HG03469 (cell line): ENCODE measurements at regions not wholly inside any gene's neighbourhood (a gene's known extent, or its start where the extent isn't known, plus 50 kb on each side); places are given as distances from the start of the nearest gene placed in this dataset.
"Not testable (repeated sequence)": the region's sequence is repeated elsewhere in the genome, so short reads cannot be mapped to it uniquely, and the experiment has no call there.

Experiments
- ATAC-seq: cut with Tn5 transposase; IDR thresholded peaks from one replicate; pipeline ENCODE4 v1.9.1; 2021; ENCODE audit warnings: mild to moderate bottlenecking, moderate library complexity, moderate number of reproducible peaks; ENCODE audit not compliant: unreplicated experiment

DNA sequence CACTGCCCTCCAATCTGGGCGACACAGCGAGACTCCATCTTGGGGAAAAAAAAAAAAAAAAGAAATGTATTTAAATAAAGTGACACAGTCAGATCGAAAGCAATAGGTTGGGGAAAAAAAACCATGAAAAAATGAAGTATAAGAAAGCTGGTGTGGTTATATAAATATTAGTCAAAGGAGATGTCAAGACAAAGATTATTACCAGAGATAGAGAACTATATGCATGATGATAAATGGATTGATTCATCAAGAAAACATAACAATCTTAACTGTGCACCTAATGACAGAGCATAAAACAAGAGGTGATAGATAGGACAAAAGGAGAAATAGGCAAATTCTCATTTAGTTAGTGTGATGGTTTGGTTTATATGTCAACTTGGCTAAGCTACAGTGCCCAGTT is 146.9 kb upstream of the AHI1 start:
- ATAC-seq, result no peak

DNA sequence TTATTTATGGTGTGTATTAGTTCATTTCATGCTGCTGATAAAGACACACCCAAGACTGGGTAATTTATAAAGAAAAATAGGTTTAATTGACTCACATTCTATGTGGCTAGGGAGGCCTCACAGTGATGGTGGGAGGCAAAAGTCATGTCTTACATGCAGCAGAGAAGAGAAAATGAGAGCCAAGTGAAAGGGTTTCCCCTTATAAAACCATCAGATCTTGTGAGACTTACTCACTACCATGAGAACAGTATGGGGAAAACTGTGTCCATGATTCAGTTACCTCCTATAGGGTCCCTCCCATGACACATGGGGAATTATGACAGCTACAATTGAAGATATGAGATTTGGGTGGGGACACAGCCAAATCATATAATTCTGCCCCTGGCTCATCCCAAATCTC is 150.0 kb upstream of the AHI1 start:
- ATAC-seq, result no peak

DNA sequence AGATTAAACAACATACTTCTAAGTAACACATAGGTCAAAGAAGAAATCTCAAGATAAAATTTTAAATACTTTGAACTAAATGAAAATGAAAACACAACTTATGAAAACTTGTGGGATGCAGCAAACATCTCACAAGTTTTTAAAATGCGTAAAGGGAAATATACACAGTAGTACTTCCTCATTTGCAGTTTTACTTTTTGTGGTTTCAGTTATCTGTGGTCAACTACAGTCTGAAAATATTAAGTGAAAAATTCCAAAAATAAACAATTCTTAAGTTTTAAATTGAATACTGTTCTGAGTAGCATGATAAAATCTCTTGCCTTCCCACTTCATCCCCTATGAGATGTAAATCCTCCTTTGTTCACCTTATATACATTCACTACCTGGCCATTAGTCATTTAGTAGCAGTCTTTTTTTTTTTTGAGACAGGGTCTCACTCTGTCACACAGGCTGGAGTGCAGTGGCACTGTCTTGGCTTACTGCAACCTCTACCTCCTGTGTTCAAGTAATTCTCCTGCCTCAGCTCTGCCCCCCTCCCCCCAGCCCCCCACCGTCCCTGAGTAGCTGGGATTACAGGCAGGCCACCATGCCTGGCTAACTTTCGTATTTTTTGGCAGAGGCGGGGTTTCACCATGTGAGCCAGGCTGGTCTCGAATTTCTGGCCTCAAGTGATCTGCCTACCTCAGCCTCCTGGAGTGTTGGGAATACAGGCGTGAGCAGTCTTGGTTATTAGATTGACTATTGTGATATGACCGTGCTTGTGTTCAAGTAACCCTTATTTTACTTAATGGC is 154.6 kb upstream of the AHI1 start:
- peak; percentile 95 for ATAC-seq

DNA sequence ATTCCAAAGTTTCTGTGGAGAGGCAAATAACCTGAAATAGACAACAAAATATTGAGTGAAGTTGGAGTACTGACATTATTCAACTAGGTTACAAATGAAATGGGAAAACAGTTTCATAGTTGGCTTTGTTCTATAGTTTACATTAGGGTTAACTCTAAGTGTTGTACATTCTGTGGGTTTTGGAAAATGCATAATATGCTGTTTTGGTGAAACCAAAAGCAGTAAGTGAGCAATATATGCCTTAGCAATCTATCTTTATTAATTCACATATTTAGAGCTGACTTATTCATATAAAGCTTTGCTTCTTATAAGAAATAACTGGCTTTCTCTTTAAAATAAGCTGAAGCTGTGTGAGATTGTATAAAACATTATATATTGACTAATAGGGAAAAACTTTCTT is 157.5 kb upstream of the AHI1 start:
- ATAC-seq, result no peak

DNA sequence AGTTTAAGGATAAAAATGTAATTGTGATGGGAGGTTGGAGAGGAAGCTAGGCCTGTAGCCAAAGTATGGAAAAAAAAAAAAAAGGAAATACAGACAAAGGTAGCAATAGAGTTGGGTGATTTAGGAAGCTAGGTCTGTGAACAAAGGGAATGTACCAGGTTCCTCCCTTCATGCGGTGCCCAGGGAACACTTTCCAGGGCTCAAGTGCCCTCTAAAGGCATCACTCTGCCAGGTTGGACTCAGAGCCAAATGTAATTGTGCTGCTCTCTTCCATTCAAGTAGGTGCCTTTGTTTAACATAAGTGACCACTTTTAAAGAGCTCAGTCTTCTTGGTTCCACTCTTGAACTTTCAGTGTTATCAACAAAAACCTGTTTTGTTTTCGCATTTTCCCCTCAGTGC is 159.7 kb upstream of the AHI1 start:
- no peak for ATAC-seq

DNA sequence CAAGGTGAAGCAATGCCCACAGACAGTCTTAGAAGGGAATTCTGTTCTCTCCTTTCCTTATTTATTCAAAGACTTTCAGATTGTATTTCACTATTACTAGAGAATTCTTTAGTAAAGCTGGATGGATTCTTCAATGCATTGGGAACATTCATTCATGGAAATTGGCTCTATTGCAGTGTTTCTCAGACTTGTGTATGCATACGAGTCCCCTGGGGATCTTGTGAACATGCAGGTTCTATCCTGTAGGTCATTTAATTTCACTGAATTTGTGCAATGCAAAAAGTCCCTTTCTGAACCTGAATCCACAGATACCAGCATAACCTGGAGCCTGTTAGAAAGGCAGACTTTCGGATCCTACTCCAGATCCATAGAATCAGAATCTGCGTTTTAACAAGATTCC is 160.9 kb upstream of the AHI1 start:
- ATAC-seq, result no peak

DNA sequence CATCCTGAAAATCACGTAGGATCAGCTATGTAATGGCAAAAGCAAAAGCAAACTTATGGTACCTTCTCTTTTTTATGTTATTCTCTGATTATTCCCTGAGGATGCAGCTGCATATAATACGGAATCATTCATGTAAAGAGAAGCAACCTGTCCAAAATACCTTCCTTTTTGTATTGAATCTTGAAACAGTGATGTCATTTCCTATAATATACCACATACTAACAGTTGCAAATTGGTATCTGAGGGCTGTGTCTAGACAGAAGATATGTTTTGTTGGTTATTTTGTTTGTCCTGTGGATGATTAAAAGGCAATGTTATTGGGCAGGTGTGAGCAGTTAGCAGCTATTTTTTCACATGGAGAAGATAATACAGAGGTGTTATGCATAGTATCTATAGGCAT is 161.4 kb upstream of the AHI1 start:
- no peak for ATAC-seq

DNA sequence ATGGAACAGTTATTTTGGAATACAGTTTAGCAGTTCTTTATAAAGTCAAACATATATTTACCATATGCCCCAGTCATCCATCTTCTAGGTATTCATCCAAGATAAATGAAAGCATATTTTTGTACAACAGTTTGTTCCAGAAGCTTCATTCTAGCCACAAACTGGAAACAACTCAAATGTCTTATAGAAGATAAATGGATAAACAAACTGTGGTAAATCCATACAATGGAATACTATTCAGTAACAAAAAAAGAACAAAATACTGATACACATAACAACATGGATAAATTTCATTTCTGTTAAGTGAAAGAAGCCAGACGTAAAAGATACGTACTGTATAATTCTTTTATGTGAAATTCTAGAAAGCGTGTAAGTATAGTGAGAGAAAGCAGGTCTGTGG is 167.0 kb upstream of the AHI1 start:
- no peak for ATAC-seq

DNA sequence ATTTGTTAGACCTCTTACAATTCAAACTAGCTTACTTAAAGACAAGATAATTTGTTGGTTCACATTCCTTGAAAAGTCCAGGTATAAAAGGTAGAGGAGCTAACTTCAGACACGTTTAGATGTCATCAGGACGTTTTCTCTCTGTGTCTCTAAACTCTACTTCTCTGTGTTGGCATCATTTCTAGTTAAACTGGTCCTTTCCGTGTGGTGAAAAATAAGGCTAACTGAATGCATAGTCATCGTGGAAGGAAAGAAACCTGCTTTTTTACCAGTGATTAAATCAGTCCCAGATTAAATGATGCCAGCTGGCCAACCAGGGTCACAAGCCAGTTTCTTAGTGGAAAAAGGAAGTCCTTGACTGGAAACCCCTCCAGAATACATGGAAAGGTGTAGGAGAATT is 168.4 kb upstream of the AHI1 start:
- ATAC-seq, result no peak

DNA sequence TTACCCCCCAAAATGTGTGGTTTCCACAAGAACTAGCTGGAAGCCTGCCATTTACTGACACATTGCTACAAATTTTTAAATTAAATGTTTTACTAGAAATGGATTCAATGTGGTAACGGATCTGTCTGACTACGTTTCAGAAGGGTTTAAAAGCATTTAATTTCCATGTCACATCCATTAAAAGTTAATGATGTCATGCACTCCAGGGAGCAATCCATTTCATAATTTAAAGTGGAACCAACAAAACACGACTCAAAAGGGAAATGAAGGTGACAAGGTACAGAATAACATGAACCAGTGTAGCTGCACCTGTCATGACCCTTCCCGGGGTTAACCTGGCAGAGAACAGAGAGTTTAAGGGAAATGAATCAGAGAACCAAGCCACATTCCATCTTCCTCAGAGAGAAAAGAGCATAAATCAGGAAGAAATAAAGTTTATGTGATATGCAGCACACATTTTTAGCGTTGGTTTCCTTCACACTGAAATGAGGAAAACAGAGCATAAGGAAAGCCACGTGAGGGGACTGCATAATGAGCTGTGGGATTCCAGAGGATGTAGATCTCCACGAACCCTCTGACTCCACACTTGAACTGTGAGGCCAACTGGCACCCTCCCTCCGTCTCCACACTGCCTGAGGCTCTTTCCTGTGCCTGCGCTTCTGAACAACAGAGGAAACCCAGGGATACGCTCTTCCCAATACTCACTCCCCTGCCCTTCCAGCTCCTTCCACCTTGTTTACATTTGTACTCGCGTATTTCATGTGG is 170.3 kb upstream of the AHI1 start:
- no peak for ATAC-seq

DNA sequence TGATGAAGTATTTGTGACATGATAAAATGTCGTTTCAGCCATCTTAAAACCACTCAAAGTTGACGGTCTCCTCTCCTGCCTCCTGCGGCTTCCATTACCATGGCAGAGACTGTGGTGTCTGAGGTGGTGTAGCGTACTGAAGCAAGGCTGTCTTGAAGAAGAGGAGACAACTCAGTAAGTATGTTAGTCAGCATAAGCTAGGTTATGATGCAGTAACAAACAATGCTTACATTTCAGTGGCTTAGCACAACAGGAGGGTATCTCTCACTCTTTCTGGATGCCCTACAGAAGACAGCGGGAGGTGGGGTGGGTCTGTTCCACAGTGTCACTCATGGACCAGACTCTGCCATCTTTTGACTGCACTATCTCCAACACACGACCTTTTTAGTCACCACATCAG is 174.7 kb upstream of the AHI1 start:
- ATAC-seq, result no peak

DNA sequence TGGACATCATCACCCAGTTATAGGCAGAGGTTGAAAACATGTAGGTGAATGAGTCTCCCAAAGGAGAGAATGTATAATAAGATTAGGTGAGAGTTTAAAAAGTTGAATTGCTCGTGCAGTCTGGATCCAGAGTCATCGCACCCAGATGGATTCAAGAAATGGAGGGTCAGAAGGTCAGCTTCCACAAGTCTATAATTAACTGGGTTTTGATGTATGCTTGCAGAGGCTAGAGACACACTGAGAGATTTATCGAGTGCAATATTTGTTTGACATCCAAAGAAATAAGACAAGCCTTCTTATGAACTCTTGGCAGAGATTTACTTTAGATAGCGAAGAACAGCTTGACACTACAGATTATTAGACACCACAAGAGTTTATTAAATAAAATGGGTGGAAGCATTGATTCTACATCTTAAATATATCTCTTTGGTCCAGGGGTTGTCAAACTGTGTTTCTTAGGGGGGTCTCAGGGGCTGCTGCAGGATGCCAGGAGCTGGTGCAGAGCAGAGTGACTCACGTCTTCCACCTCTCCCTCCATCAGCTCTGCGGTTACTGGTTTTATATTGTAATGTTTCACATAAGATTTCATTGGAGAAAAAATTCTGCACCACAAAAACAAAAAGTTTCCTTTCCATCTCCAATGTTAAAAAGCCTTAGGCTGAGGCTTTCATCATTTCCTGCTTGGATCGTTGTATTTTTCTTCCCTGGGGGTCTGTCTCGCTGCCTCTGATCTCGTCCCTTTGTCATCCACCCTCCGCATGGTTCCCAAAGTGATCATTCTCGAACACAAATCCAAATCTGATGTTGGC is 176.2 kb upstream of the AHI1 start:
- no peak for ATAC-seq

DNA sequence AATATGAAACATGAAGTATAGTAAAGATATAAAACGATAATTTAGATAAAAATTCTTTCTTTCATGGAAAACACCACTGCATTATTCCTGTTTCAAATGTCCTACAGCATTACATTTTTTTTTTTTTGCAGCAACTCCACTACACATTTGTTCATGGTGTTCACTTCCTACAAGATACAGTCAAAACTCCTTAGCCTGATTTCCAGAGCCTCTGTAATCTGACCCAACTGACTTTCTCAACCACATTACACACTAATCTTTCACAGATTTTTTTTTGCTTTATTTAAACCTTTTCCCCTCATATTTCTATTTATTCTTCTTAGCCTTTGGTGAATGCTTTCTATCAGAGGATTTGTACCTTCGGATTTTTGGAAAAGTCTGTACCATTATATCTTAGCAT is 176.5 kb upstream of the PDE7B start:
- ATAC-seq, result no peak

DNA sequence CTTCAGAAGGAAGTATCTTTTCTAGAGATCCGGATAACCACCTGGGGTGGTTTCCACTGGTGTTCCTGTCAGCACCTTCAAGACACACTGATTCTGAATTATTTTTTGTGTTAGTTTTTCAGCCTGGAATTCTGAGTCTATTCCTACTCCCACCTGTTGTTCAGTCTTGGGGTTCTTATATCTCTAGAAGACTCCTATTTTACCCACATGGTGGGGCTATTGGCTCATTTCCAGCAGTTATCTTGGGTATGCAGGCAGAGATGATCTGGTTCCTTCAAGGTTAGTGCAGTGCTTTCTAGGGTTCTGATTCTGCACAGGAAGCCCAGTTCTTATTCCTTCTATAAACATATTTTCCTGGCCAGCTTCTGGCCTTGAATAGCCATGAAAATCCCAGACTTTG is 175.6 kb upstream of the PDE7B start:
- ATAC-seq, result no peak

DNA sequence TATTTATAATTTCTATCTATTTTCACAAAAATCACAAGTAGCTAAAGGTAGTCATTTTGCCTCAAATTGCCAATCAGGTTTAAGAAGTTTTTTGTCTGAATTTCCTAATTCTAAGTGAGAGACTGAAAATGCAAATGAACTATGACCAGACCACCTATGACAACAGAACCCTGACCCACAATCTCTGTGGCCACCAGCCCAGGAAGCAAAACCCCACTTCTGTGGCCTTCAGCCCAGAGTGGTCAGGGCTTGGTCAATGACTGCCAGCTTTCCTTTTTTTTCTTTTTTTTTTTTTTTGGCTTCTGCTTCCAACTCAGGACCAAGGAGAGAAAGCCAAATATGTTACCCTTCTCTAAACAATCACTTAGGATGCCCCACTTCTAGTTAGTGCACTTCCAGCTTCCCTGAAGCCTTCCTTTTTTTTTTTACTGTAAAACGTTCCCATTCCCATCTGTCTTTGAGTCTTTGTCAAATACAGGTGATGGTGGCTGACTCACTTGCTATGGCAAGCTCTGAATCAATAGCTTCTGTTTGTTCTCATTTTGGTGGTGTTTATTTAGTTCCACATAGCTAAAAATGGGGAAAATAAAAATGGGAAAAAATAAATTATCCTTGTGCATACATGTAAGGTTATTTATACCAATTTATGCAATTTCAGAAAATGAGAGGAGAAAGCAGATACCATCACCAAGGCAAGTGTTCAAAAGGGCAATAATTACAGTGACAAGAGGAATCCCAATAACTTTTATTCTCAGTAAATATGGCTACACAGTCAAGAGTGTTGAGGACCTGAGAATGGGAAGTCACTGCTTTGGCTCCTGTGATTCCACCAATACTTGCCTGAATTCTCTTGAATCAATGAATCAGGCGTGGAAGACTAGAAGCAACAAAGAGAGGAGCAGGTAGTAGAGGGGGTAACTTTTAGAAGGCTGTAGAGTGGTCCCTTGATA is 170.3 kb upstream of the PDE7B start:
- ATAC-seq, result no peak

DNA sequence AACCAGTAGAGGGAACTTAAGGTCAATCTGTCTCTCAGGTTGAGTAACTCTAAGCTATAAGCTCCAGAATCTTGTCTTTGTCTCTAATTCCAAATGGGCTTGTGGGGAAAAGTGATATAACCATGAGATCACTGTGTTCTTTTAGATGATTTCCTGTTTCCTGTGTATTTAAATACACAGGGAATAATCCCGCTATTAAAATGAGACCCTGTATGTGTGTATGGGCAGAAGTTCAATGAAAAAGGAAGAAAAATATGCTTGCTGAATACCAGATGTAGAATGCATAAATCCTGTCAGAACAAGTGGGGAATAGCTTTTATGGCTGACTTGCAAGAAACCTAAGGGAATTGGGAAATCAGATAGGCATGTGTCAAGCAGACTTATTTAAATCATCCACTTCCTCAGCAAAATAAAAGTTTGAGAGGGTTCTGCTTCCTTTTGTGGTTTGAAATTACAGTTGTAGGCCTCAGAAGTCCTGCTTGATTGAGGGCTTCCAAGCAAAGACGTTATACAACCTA is 164.7 kb upstream of the PDE7B start:
- ATAC-seq, result no peak

DNA sequence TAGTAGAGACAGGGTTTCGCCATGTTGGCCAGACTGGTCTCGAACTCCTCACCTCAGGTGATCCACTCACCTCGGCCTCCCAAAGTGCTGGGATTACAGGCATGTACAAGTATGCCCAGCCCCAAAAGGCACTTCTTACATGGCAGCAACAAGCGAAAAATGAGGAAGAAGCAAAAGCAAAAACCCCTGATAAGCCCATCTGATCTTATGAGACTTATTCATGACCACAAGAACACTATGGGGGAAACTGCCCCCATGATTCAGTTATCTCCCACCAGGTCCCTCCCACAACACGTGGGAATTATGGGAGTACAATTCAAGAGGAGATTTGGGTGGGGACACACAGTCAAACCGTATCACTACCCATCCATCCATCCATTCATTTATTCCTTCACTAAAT is 163.0 kb upstream of the PDE7B start:
- not testable (repeated sequence) for ATAC-seq

DNA sequence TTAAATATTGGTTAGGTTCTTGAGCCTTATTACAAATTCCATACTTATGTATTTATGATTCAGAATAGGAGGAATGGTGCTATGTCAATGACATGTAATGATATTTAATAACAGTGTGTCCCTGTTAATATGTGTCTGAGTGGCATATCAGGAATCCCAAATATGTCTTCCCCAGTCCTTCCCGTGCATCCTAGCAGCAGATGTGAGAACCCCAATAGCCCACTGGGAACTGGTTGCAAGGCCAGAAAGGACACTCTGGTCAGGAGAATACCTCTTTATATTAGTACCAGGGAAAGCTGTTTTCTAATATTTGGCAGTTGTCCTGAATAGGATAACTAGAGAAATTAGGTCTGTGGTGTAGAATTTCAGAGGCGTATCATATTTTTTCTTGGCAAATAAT is 159.1 kb upstream of the PDE7B start:
- no peak for ATAC-seq

DNA sequence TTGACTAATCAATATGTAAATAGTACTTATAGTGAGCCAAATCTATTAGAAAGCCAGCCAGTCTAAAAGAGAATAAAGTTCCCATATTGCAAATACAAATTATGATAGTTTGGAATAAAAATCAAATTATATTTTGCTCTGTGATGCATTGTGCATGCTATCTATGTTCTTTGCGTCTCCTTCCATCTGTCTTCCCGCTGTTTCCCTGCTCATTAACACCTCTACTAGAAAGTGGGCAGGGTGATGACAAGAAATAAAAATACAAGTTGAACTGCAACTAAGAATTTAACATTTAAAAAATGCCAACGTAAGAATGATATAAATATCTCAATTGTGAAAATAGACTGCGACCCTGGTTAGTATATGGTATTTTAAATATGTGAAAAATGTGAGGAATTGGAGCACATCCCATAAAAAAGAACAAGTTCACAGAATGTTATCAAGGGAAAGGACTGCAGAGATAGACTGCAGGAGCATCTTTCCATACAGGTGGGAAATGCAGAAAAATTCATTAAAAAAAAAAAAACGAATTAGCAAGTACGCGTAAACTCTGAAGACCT is 157.6 kb upstream of the PDE7B start:
- ATAC-seq, result no peak

DNA sequence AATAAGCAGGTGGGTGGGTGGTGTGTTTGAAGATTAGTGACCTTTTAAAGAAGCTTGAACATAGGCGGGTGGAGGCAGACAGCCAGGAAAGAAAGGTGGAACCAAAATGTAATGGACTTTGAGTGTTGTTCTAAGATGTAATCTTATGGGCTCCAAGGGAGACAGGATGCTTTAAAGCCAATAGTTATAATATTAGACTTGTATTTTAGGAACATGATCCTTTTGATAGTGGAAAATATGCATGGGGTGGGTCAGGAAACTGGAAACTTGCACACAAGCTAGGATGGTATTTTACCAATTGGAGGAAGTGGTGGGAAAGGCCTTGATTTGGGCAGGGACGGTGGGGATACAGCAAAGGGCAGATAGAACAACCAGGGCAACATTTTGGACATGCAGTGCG is 151.8 kb upstream of the PDE7B start:
- ATAC-seq, result no peak
